ENCODE measurements at regions not wholly inside any gene's neighbourhood (a gene's known extent, or its start where the extent isn't known, plus 50 kb on each side); places are given as distances from the start of the nearest gene placed in this dataset.

GRCh38 chr5:92599217-92599810 lies 981.7 kb downstream of the NR2F1-AS1 start:
- Histone ChIP-seq H3K4me2 (no peak overlapping the region), H3K4me1 (ENCODE audit: insufficient read depth) (no peaks in the 10 kb centered on the region), H2AFZ (no peak overlapping the region), H3K79me2 (replicated peaks; ENCODE audit: insufficient read depth) (no peaks in the 10 kb centered on the region), H4K20me1 (replicated peaks; ENCODE audit: insufficient read depth) (no peaks in the 10 kb centered on the region), H3K36me3 (ENCODE audit: insufficient read depth) (no peaks in the 10 kb centered on the region), H3K4me3 (no peak overlapping the region), H3K9me2 (ENCODE audit: insufficient read depth) (peaks cover 3% of the 10 kb centered on the region; the same call in 1 of the 2 replicates), H3K27me3 (ENCODE audit: insufficient read depth) (no peaks in the 10 kb centered on the region), H3F3A (replicated peaks; ENCODE audit: low read depth) (no peaks in the 10 kb centered on the region), H3K27ac (ENCODE audit: low read depth) (no peak overlapping the region)
- no peaks in the 10 kb centered on the region for H3K36me3 Mint-ChIP-seq (ENCODE audit: low read depth)
- H3K27me3 Mint-ChIP-seq (ENCODE audit: insufficient read depth, low read depth, poor library complexity): no peaks in the 10 kb centered on the region
- no peaks in the 10 kb centered on the region; the same call in 2 of the 3 replicates for H3K9me3 Mint-ChIP-seq
- ATAC-seq (no peak), DNase-seq (ENCODE audit: low spot score) (no peak)
- TF ChIP-seq EZH2 (IDR thresholded peaks at IDR 0.05; ENCODE audit: low read depth, unreplicated experiment) (no peak), EZH2phosphoT487 (IDR thresholded peaks at IDR 0.05; ENCODE audit: unreplicated experiment) (no peak), ZNF462 (CRISPR knock-in tag; IDR thresholded peaks at IDR 0.05) (no peak), CTCF (conservative IDR thresholded peaks at IDR 0.05; ENCODE audit: low read depth in 2 of 2) (no peak), ZNF114 (CRISPR knock-in tag; IDR thresholded peaks at IDR 0.05) (no peak), REST (IDR thresholded peaks at IDR 0.05; ENCODE audit: unreplicated experiment) (no peak), STAT1 (IDR thresholded peaks at IDR 0.05; ENCODE audit: unreplicated experiment) (no peak), ZNF331 (CRISPR knock-in tag; IDR thresholded peaks at IDR 0.05; ENCODE audit: low read depth) (no peak), JUNB (IDR thresholded peaks at IDR 0.05; ENCODE audit: unreplicated experiment) (no peak), NANOG (IDR thresholded peaks at IDR 0.05; ENCODE audit: borderline replicate concordance) (no peak)
- H3K4me3 Mint-ChIP-seq: no peak overlapping the region
- H3K4me1 Mint-ChIP-seq: peaks cover 4% of the 10 kb centered on the region; the same call in 1 of the 3 replicates
- H3K27ac Mint-ChIP-seq: no peak overlapping the region

Data from GM23338 (cell line).